Neural crest cell (in vitro differentiated cells): ENCODE measurements at regions not wholly inside any gene's neighbourhood (a gene's known extent, or its start where the extent isn't known, plus 50 kb on each side); places are given as distances from the start of the nearest gene placed in this dataset.
A peak's percentile ranks its signal among the peaks of the same experiment; 100 is the strongest.

Source experiments
- DNase-seq: peaks from one replicate; pipeline ENCODE4 v3.0.0; 2021; ENCODE audit warnings: low read depth, mixed read lengths, low spot score
- H3K27ac Mint-ChIP-seq: one replicate; pipeline ENCODE4 v1.8.0; 2021; ENCODE audit warnings: mild to moderate bottlenecking, mixed read lengths; ENCODE audit not compliant: unreplicated experiment
- H3K27me3 Mint-ChIP-seq: 2 replicates; pipeline ENCODE4 v1.8.0; 2021; ENCODE audit warnings: low read depth, mild to moderate bottlenecking, mixed read lengths
- H3K36me3 Mint-ChIP-seq: 2 replicates; pipeline ENCODE4 v1.8.0; 2021; ENCODE audit warnings: low read depth, mild to moderate bottlenecking, mixed read lengths
- H3K4me1 Mint-ChIP-seq: 2 replicates; pipeline ENCODE4 v1.8.0; 2021; ENCODE audit warnings: mixed read lengths
- H3K4me3 Mint-ChIP-seq: one replicate; pipeline ENCODE4 v1.8.0; 2021; ENCODE audit warnings: mild to moderate bottlenecking, mixed read lengths
- H3K9me3 Mint-ChIP-seq: 2 replicates; pipeline ENCODE4 v1.8.0; 2021; ENCODE audit warnings: mixed read lengths
- TF ChIP-seq, protein P1 (sequence below): fragments of 200-600 bp; sonication (generic); conservative IDR thresholded peaks from 2 replicates; pipeline ENCODE4 v1.5.0; 2021; ENCODE audit warnings: antibody characterized with exemption, mild to moderate bottlenecking

DNA sequence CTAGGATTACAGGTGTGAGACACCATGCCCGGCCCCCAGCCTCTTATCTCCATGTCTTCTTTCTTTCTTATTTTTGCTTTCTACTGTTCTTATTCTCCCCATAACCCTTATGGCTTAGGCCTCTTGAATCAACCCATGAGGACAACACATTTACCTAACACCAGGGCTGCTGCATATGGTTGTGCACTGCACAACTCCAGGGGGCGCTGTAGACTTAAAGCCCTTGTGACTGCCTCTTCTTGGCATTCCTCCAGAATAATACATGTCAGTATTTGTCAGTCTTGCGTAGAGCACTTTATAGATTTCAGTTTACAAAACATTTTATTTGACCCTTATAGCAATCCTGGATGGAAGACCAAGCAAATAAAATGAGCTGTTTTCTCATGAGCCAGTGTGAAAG, 225.0 kb upstream of the SALL1 start:
- Mint-ChIP-seq H3K27ac (no peak overlapping the region), H3K4me3 (no peak overlapping the region), H3K9me3 (peaks cover 2% of the 10 kb centered on the region), H3K36me3 (peaks cover 3% of the 10 kb centered on the region), H3K27me3 (no peaks in the 10 kb centered on the region), H3K4me1 (no peaks in the 10 kb centered on the region)
- TF ChIP-seq, protein P1, sequence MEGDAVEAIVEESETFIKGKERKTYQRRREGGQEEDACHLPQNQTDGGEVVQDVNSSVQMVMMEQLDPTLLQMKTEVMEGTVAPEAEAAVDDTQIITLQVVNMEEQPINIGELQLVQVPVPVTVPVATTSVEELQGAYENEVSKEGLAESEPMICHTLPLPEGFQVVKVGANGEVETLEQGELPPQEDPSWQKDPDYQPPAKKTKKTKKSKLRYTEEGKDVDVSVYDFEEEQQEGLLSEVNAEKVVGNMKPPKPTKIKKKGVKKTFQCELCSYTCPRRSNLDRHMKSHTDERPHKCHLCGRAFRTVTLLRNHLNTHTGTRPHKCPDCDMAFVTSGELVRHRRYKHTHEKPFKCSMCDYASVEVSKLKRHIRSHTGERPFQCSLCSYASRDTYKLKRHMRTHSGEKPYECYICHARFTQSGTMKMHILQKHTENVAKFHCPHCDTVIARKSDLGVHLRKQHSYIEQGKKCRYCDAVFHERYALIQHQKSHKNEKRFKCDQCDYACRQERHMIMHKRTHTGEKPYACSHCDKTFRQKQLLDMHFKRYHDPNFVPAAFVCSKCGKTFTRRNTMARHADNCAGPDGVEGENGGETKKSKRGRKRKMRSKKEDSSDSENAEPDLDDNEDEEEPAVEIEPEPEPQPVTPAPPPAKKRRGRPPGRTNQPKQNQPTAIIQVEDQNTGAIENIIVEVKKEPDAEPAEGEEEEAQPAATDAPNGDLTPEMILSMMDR = peak; percentile 28
- no peak for DNase-seq

DNA sequence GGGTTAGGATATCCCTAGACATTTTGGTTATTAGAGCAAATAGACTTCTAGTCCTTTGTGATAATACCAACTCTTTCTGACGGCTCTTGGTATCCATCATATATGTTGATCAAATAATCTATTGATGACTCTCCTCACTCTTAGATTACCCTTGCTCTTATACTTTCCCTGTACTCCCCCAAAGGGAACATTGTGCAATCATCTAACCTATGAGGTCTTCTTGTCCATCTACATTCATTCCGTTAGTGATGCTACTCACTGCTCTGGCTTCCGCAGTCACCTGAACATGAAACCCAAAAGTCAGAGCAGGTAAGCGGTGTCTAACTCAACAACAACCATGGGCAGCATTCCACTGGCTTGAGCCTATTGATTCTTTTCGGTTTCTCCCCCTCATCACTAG, 223.7 kb upstream of the SALL1 start:
- TF ChIP-seq, protein P1 = no peak

DNA sequence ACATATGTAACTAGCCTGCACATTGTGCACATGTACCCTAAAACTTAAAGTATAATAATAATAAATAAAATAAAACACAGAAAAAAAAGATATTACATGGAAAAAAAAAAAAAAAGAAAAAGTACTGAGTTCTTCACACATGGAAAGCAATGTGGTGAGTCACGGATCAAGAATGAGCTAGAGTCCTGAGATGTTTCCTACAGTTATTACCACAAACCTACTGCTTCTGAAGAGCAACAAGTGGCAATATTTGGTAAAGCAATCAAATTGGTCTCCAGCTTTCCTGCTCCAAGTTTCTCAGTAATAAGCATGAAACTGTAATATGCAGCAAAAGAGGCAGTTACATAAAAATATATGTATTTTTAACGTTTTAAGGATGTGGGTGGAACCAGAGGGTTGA, 223.3 kb upstream of the SALL1 start:
- Mint-ChIP-seq H3K27ac (no peak overlapping the region), H3K9me3 (peaks cover 2% of the 10 kb centered on the region), H3K27me3 (no peaks in the 10 kb centered on the region), H3K4me1 (no peaks in the 10 kb centered on the region), H3K36me3 (peaks cover 3% of the 10 kb centered on the region), H3K4me3 (no peak overlapping the region)
- TF ChIP-seq, protein P1 = no peak
- DNase-seq = no peak

More for the DNA sequence above, 223.7 kb upstream of the SALL1 start:
- DNase-seq = no peak
- no peak overlapping the region for H3K27ac Mint-ChIP-seq
- H3K9me3 Mint-ChIP-seq = peaks cover 2% of the 10 kb centered on the region
- H3K36me3 Mint-ChIP-seq = peaks cover 3% of the 10 kb centered on the region
- no peaks in the 10 kb centered on the region for H3K4me1 Mint-ChIP-seq
- H3K27me3 Mint-ChIP-seq = no peaks in the 10 kb centered on the region
- no peak overlapping the region for H3K4me3 Mint-ChIP-seq

DNA sequence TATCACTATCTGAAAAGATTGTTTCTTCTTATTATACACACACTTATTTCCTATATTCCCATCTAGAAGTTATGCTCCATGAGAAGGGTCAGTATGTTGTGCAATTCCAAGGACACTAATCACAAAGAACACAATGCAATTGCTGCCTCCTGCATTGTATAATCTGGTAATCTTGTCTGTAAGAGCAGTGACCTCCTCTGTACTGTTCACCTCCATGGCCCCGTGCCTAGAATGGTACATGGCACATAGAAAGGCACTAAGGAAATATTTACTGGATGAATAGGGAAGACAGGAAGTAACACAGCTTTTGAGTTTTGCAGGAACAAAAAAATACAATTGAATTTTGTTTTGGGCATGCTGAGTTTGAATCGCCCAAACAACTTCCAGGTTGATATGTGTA, 214.6 kb upstream of the SALL1 start:
- no peak overlapping the region for H3K4me3 Mint-ChIP-seq
- no peaks in the 10 kb centered on the region for H3K9me3 Mint-ChIP-seq
- H3K4me1 Mint-ChIP-seq = peaks cover 9% of the 10 kb centered on the region
- H3K36me3 Mint-ChIP-seq = no peaks in the 10 kb centered on the region
- no peak for DNase-seq
- H3K27ac Mint-ChIP-seq = no peak overlapping the region
- TF ChIP-seq, protein P1 = no peak
- H3K27me3 Mint-ChIP-seq = peaks cover 2% of the 10 kb centered on the region

DNA sequence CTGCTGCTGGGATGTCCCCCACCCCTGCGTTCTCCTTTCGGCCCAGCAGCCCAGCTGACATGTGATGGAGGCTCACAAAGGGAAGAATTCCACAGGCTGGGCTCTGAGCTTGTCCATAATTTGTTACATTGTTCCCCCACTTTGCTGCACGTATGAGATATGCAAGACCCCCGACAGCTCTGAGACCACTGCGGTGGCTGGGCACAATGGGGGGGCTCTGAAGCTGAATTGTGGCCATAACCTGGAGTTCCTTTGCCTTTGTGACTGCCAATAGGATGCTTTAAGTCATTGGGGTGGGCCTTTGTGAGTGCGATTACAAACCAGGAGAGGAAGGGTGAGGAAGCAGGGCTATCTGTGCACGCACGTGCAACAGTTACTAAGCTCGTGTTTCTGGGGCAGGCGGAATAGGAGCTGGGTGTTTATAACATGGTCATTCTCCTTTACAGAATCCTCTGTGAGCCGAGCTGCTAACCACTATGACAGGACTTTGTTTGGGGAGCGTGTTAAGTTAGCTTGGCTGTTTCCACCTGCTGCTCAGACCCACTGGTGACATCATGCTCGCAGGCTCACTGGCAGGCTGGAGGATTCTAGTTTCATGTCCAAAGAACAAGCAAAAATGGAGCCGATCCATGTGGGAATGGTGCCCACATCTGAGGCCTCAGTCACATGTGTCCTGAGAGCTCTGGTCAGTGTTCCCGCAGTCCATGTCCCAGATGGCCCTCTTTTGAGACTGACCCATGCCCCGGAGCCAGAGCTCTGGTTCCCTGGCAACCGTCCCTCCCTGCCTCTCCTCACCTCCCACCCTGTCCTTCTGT, 208.3 kb upstream of the SALL1 start:
- Mint-ChIP-seq H3K4me3 (peak overlapping the region; percentile 62), H3K9me3 (peaks cover under 1% of the 10 kb centered on the region), H3K36me3 (no peaks in the 10 kb centered on the region), H3K27me3 (peaks cover 2% of the 10 kb centered on the region), H3K4me1 (peaks cover 54% of the 10 kb centered on the region), H3K27ac (peak overlapping the region; percentile 92)
- TF ChIP-seq, protein P1 = no peak
- DNase-seq = peak; percentile 34
